Left lung (tissue), 4 donors: ENCODE measurements at regions not wholly inside any gene's neighbourhood (a gene's known extent, or its start where the extent isn't known, plus 50 kb on each side); places are given as distances from the start of the nearest gene placed in this dataset.

Source experiments
- ATAC-seq: fragments of 200-7000 bp; cut with Tn5 transposase; one replicate; pipeline ENCODE4 v1.9.1; 2020; ENCODE audit warnings: moderate library complexity
- DNase-seq, 4 donors: peaks; one replicate each; pipeline ENCODE4 v3.0.0-alpha.2; 2013 to 2020
- H3K27ac ChIP-seq, 2 donors: fragments of 200-600 bp; sonication (generic) in 1 of 2; one replicate each; pipeline versions ENCODE4 v1.5.0 to v1.8.0; 2020 to 2021
- H3K27me3 ChIP-seq, 2 donors: fragments of 200-600 bp; sonication (generic) in 1 of 2; one replicate each; pipeline versions ENCODE4 v1.5.0 to v1.8.0; 2020 to 2021
- H3K36me3 ChIP-seq, 2 donors: fragments of 200-600 bp; sonication (generic) in 1 of 2; one replicate each; pipeline versions ENCODE4 v1.5.0 to v1.8.0; 2020 to 2021
- H3K4me1 ChIP-seq, 2 donors: fragments of 200-600 bp; one replicate each; pipeline ENCODE4 v1.8.0; 2021
- H3K4me3 ChIP-seq, 2 donors: fragments of 200-600 bp; sonication (generic) in 1 of 2; one replicate each; pipeline versions ENCODE4 v1.5.0 to v1.8.0; 2020 to 2021; ENCODE audit warnings: mild to moderate bottlenecking in 1 of 2
- H3K9me3 ChIP-seq, 2 donors: fragments of 200-600 bp; sonication (generic) in 1 of 2; one replicate each; pipeline versions ENCODE4 v1.5.0 to v1.8.0; 2020 to 2021
- CTCF ChIP-seq, 2 donors: fragments of 200-600 bp; sonication (generic) in 1 of 2; IDR thresholded peaks; one replicate each; pipeline versions ENCODE4 v1.5.0 to v1.8.0; 2021; ENCODE audit warnings: antibody characterized with exemption in 2 of 2
- intact Hi-C, 2 donors: fragments of 100-400 bp; cut with DNase I; formaldehyde crosslinking; loops; one replicate each; pipeline versions ENCODE4 v1.11.2 to v1.14.2; 2022
- donor health status: DM: no; HTN: yes; CAD: no.
- donor health status: DM: no; HTN: no; CAD: no.

- no peak overlapping the region for H3K4me3 ChIP-seq
- H3K9me3 ChIP-seq, result no peaks in the 10 kb centered on the region
- peaks cover 0 to 5% of the 10 kb centered on the region in 2 donors for H3K4me1 ChIP-seq
- DNase-seq (no peak), ATAC-seq (no peak)
- no peak for TF ChIP-seq CTCF (IDR thresholded peaks at IDR 0.05)
- no peak overlapping the region for H3K27ac ChIP-seq
- H3K36me3 ChIP-seq, result no peaks in the 10 kb centered on the region
- intact Hi-C loops, result no loop called here
- no peaks in the 10 kb centered on the region for H3K27me3 ChIP-seq
Measured at GRCh38 chr3:56861511-56861910, 59.8 kb upstream of the ARHGEF3 start.

DNA sequence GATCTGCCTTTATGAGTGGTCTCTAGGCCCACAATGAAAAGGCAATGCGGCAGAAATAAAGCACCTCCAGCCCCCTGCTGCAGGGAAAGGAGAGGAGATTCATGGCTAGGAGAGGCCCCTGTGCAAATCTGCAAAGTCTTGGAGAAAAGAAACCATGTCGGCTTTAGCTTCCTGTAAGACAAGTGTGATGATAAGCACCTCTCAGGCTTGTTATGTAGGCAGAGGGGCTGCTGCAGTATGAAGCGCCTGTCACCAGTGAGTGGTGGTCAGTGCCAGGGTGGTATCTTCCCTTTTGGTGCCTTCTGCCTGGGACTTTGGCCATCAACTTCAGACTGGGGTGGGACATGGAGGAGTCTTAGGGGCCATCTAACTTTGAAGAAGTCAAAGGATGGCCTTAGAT, 59.2 kb upstream of the ARHGEF3 start:
- Histone ChIP-seq H3K4me3 (no peak overlapping the region), H3K27me3 (no peaks in the 10 kb centered on the region), H3K9me3 (no peaks in the 10 kb centered on the region), H3K36me3 (no peaks in the 10 kb centered on the region), H3K4me1 (peaks cover 0 to 5% of the 10 kb centered on the region in 2 donors), H3K27ac (no peak overlapping the region)
- TF ChIP-seq CTCF (IDR thresholded peaks at IDR 0.05), result no peak
- intact Hi-C loops, result no loop called here
- ATAC-seq (no peak), DNase-seq (no peak)

- ATAC-seq (no peak), DNase-seq (no peak)
- Histone ChIP-seq H3K27ac (no peak overlapping the region), H3K27me3 (no peaks in the 10 kb centered on the region), H3K4me3 (no peak overlapping the region), H3K9me3 (no peaks in the 10 kb centered on the region), H3K4me1 (peaks cover 0 to 5% of the 10 kb centered on the region in 2 donors), H3K36me3 (no peaks in the 10 kb centered on the region)
- no peak for TF ChIP-seq CTCF (IDR thresholded peaks at IDR 0.05)
- intact Hi-C loops, result no loop called here
Measured at GRCh38 chr3:56860351-56860750, 58.6 kb upstream of the ARHGEF3 start.

GRCh38 chr3:56858331-56858730, 56.6 kb upstream of the ARHGEF3 start:
- ATAC-seq, result no peak

GRCh38 chr3:56857178-56857577, 55.4 kb upstream of the ARHGEF3 start:
- no peak overlapping the region for H3K4me3 ChIP-seq
- H3K4me1 ChIP-seq, result peaks cover 0 to 1% of the 10 kb centered on the region in 2 donors
- TF ChIP-seq CTCF (IDR thresholded peaks at IDR 0.05), result no peak
- ATAC-seq (no peak), DNase-seq (no peak)
- no peaks in the 10 kb centered on the region for H3K36me3 ChIP-seq
- no peaks in the 10 kb centered on the region for H3K27me3 ChIP-seq
- no peaks in the 10 kb centered on the region for H3K9me3 ChIP-seq
- intact Hi-C loops, result no loop called here
- H3K27ac ChIP-seq, result no peak overlapping the region

More at GRCh38 chr3:56858331-56858730, 56.6 kb upstream of the ARHGEF3 start:
- intact Hi-C loops, result no loop called here
- DNase-seq, result no peak
- no peaks in the 10 kb centered on the region for H3K36me3 ChIP-seq
- H3K27ac ChIP-seq, result no peak overlapping the region
- no peak overlapping the region for H3K4me3 ChIP-seq
- no peaks in the 10 kb centered on the region for H3K9me3 ChIP-seq
- peaks cover 0 to 5% of the 10 kb centered on the region in 2 donors for H3K4me1 ChIP-seq
- H3K27me3 ChIP-seq, result no peaks in the 10 kb centered on the region
- no peak for TF ChIP-seq CTCF (IDR thresholded peaks at IDR 0.05)
